Activated CD8-positive, alpha-beta T cell treated with anti-CD3 and anti-CD28 coated beads for 36 hours (primary cell): ENCODE measurements at regions not wholly inside any gene's neighbourhood (a gene's known extent, or its start where the extent isn't known, plus 50 kb on each side); places are given as distances from the start of the nearest gene placed in this dataset.

Source experiments
- ATAC-seq: fragments of 200-7000 bp; cut with Tn5 transposase; one replicate; pipeline ENCODE4 v1.10.0; 2021; ENCODE audit warnings: mild to moderate bottlenecking, moderate library complexity
- CTCF ChIA-PET: fragments of 350-600 bp; sonication (Branson Sonifier 250); formaldehyde crosslinking; loops from one replicate; lab custom pipeline; 2021; ENCODE audit warnings: antibody characterized with exemption; lab: Charles Lee
- POLR2A ChIA-PET: fragments of 350-600 bp; sonication (Branson Sonifier 250); formaldehyde crosslinking; loops from one replicate; lab custom pipeline; 2021; ENCODE audit warnings: antibody characterized with exemption; lab: Charles Lee
- DNase-seq: peaks from one replicate; pipeline ENCODE4 v3.0.0-alpha.2; 2020
- H3K27ac Mint-ChIP-seq: one replicate; pipeline ENCODE4 v1.8.0; 2021; ENCODE audit warnings: mild to moderate bottlenecking, mixed read lengths
- H3K27me3 Mint-ChIP-seq: one replicate; pipeline ENCODE4 v1.8.0; 2021; ENCODE audit warnings: mixed read lengths
- H3K36me3 Mint-ChIP-seq: one replicate; pipeline ENCODE4 v1.8.0; 2021; ENCODE audit warnings: low read depth, mixed read lengths
- H3K4me1 Mint-ChIP-seq: one replicate; pipeline ENCODE4 v1.8.0; 2021; ENCODE audit warnings: low read depth, mixed read lengths
- H3K4me3 Mint-ChIP-seq: one replicate; pipeline ENCODE4 v1.8.0; 2021; ENCODE audit warnings: mild to moderate bottlenecking, moderate library complexity, mixed read lengths
- H3K9me3 Mint-ChIP-seq: one replicate; pipeline ENCODE4 v1.8.0; 2021; ENCODE audit warnings: mixed read lengths
- CTCF ChIP-seq: fragments of 200-600 bp; IDR thresholded peaks from one replicate; pipeline ENCODE4 v1.8.0; 2022; ENCODE audit warnings: antibody characterized with exemption, mild to moderate bottlenecking
- intact Hi-C: fragments of 100-400 bp; cut with micrococcal nuclease; formaldehyde crosslinking; loops from one replicate; pipeline ENCODE4 v1.10.0; 2022

GRCh38 chr5:74135033-74135432 is 505.5 kb downstream of the ENC1 start:
- POLR2A ChIA-PET: no interaction called here
- H3K27ac Mint-ChIP-seq: no peak overlapping the region
- CTCF ChIA-PET: interaction anchor here (0.7 to 1.8 kb wide), 2 partner anchors 10 to 59 kb away, joined by 3 to 5 read pairs; no protein-coding TSS in a partner anchor
- H3K27me3 Mint-ChIP-seq: peaks cover 8% of the 10 kb centered on the region
- no peak for DNase-seq
- ATAC-seq: no peak
- no peaks in the 10 kb centered on the region for H3K4me1 Mint-ChIP-seq
- no peaks in the 10 kb centered on the region for H3K9me3 Mint-ChIP-seq
- H3K4me3 Mint-ChIP-seq: no peak overlapping the region
- no peaks in the 10 kb centered on the region for H3K36me3 Mint-ChIP-seq
- TF ChIP-seq CTCF: no peak
- intact Hi-C loops: no loop called here

- H3K27ac Mint-ChIP-seq: no peak overlapping the region
- peaks cover 12% of the 10 kb centered on the region for H3K27me3 Mint-ChIP-seq
- H3K9me3 Mint-ChIP-seq: no peaks in the 10 kb centered on the region
- H3K4me1 Mint-ChIP-seq: no peaks in the 10 kb centered on the region
- CTCF ChIA-PET: interaction anchor here (1.0 kb wide), 1 partner anchor 230 kb away, joined by 4 read pairs; no protein-coding TSS in a partner anchor
- intact Hi-C loops: no loop called here
- DNase-seq (no peak), ATAC-seq (no peak)
- H3K36me3 Mint-ChIP-seq: no peaks in the 10 kb centered on the region
- no peak for TF ChIP-seq CTCF
- POLR2A ChIA-PET: no interaction called here
- H3K4me3 Mint-ChIP-seq: no peak overlapping the region
Observed at GRCh38 chr5:74132485-74132884, 506.5 kb downstream of the ARHGEF28 start.

GRCh38 chr5:74131250-74131649 is 505.3 kb downstream of the ARHGEF28 start:
- H3K4me1 Mint-ChIP-seq: no peaks in the 10 kb centered on the region
- no peak overlapping the region for H3K4me3 Mint-ChIP-seq
- DNase-seq (no peak), ATAC-seq (no peak)
- H3K27ac Mint-ChIP-seq: no peak overlapping the region
- TF ChIP-seq CTCF: no peak
- peaks cover 12% of the 10 kb centered on the region for H3K27me3 Mint-ChIP-seq
- intact Hi-C loops: no loop called here
- POLR2A ChIA-PET: no interaction called here
- no peaks in the 10 kb centered on the region for H3K9me3 Mint-ChIP-seq
- no peaks in the 10 kb centered on the region for H3K36me3 Mint-ChIP-seq
- CTCF ChIA-PET: interaction anchor here (0.7 kb wide), 1 partner anchor 49 kb away, joined by 3 read pairs; no protein-coding TSS in a partner anchor

GRCh38 chr5:74130155-74130897 is 504.3 kb downstream of the ARHGEF28 start:
- H3K27me3 Mint-ChIP-seq: peaks cover 7% of the 10 kb centered on the region
- H3K4me3 Mint-ChIP-seq: no peak overlapping the region
- no peak for TF ChIP-seq CTCF
- no peak overlapping the region for H3K27ac Mint-ChIP-seq
- H3K36me3 Mint-ChIP-seq: no peaks in the 10 kb centered on the region
- ChIA-PET CTCF (no interaction called here), POLR2A (no interaction called here)
- ATAC-seq (no peak), DNase-seq (no peak)
- no peaks in the 10 kb centered on the region for H3K4me1 Mint-ChIP-seq
- intact Hi-C loops: no loop called here
- no peaks in the 10 kb centered on the region for H3K9me3 Mint-ChIP-seq
